ENCODE measurements at regions not wholly inside any gene's neighbourhood (a gene's known extent, or its start where the extent isn't known, plus 50 kb on each side); places are given as distances from the start of the nearest gene placed in this dataset.

GRCh38 chr5:97406946-97407676, 224.1 kb upstream of the RIOK2 start:
- DNase-seq = no peak

GRCh38 chr5:97408331-97408730, 225.3 kb upstream of the RIOK2 start:
- no peak for DNase-seq

GRCh38 chr5:97412959-97413358, 229.9 kb upstream of the RIOK2 start:
- DNase-seq = no peak

- no peak for DNase-seq
Measured at GRCh38 chr5:97417986-97418385, 234.9 kb upstream of the RIOK2 start.

- no peak for DNase-seq
Measured at GRCh38 chr5:97418462-97418861, 235.4 kb upstream of the RIOK2 start.

- DNase-seq = no peak
Measured at GRCh38 chr5:97420646-97421045, 237.6 kb upstream of the RIOK2 start.

GRCh38 chr5:97422678-97423077, 239.6 kb upstream of the RIOK2 start:
- no peak for DNase-seq

GRCh38 chr5:97425511-97425910, 242.5 kb upstream of the RIOK2 start:
- DNase-seq = no peak

- DNase-seq = no peak
Measured at GRCh38 chr5:97427235-97427634, 244.2 kb upstream of the RIOK2 start.

- DNase-seq = no peak
Measured at GRCh38 chr5:97434021-97434420, 251.0 kb upstream of the RIOK2 start.

GRCh38 chr5:97436405-97436804, 253.4 kb upstream of the RIOK2 start:
- no peak for DNase-seq

- DNase-seq = no peak
Measured at GRCh38 chr5:97443740-97444139, 260.7 kb upstream of the RIOK2 start.

- DNase-seq = no peak
Measured at GRCh38 chr5:97449172-97449571, 266.1 kb upstream of the RIOK2 start.

- DNase-seq = no peak
Measured at GRCh38 chr5:97452646-97453045, 269.6 kb upstream of the RIOK2 start.

- DNase-seq = no peak
Measured at GRCh38 chr5:97453263-97453662, 270.2 kb upstream of the RIOK2 start.

- no peak for DNase-seq
Measured at GRCh38 chr5:97454015-97454414, 271.0 kb upstream of the RIOK2 start.

- DNase-seq = no peak
Measured at GRCh38 chr5:97455996-97456395, 272.9 kb upstream of the RIOK2 start.

GRCh38 chr5:97458851-97459250, 275.8 kb upstream of the RIOK2 start:
- DNase-seq = no peak

GRCh38 chr5:97471951-97472350, 288.9 kb upstream of the RIOK2 start:
- DNase-seq = no peak

- no peak for DNase-seq
Measured at GRCh38 chr5:97475847-97476246, 292.8 kb upstream of the RIOK2 start.

GRCh38 chr5:97476852-97477534, 293.9 kb upstream of the RIOK2 start:
- no peak for DNase-seq

- DNase-seq = no peak
Measured at GRCh38 chr5:97478483-97478882, 295.4 kb upstream of the RIOK2 start.

GRCh38 chr5:97480313-97480712, 297.3 kb upstream of the RIOK2 start:
- no peak for DNase-seq

GRCh38 chr5:97488126-97488668, 305.1 kb upstream of the RIOK2 start:
- DNase-seq = no peak

Measured in stimulated activated CD4-positive, alpha-beta T cell treated with anti-CD3 and anti-CD28 coated beads, Interleukin-4, amount 100 ng/mL, for 24 hours (primary cell).